ENCODE measurements at regions not wholly inside any gene's neighbourhood (a gene's known extent, or its start where the extent isn't known, plus 50 kb on each side); places are given as distances from the start of the nearest gene placed in this dataset.

GRCh38 chr1:193754151-193754550 is 567.7 kb upstream of the B3GALT2 start:
- no peaks in the 10 kb centered on the region for H3K27me3 Mint-ChIP-seq (ENCODE audit: low read depth in 3 of 3)
- no peaks in the 10 kb centered on the region for H3K9me3 Mint-ChIP-seq
- DNase-seq, result no peak
- no peaks in the 10 kb centered on the region for H3K4me1 Mint-ChIP-seq
- H3K36me3 Mint-ChIP-seq, result no peaks in the 10 kb centered on the region
- no peak overlapping the region for H3K27ac Mint-ChIP-seq
- no peak overlapping the region for H3K4me3 Mint-ChIP-seq

DNA sequence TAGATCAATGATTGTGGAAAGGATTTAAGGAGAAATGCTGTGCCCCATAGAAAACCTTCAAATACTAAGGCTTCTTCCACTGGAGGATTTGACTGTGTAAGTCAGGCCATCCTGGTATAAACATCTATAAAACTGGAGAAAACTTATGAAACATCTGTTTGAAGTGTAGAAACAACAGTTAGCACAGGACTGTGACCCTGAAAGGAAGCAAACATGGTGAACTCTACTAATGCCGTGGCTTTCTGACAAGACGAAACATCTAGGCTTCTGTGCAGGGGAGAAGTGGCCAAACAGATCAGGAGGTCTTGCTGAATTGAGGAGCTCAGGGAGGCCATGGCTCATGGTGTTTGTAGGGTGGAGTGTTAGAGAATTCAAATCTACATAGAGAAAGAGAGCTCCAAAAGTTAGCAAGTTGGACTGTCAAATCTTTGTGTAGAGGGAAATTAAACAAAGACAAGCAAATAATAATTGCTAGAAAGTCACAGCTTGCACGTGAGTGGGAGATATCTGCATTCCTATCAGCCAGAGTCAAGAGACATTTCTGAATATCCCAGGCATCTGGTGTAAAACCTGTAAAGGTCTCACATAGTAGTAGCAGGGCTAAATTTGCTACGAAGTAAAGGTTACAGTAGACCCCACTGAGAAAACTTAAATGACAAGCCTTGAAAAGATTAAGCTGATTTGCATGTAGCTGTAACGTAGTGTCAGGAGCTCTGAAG is 566.8 kb upstream of the B3GALT2 start:
- Mint-ChIP-seq H3K9me3 (no peaks in the 10 kb centered on the region), H3K36me3 (no peaks in the 10 kb centered on the region), H3K27me3 (ENCODE audit: low read depth in 3 of 3) (no peaks in the 10 kb centered on the region), H3K27ac (no peak overlapping the region), H3K4me3 (no peak overlapping the region), H3K4me1 (no peaks in the 10 kb centered on the region)
- DNase-seq, result no peak

DNA sequence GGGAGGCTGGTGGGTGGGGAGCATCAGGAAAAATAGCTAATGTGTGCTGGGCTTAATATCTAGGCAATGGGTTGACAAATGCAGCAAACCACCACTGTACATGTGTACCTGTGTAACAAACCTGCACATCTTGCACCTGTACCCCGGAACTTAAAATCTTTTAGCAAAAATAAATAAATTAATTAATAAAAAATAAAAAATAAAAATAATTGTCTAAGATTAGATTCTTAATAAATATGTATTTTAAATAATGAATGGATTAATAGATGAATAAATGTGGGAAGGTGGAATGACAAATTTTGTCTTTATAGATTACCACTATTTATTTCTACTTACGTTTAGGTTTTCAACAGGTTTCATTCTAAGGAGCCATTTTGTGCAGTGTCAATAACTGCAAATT is 563.5 kb upstream of the B3GALT2 start:
- Mint-ChIP-seq H3K9me3 (no peaks in the 10 kb centered on the region), H3K4me1 (no peaks in the 10 kb centered on the region), H3K27me3 (ENCODE audit: low read depth in 3 of 3) (peaks cover 0 to 3% (median 0%) of the 10 kb centered on the region in 3 donors), H3K36me3 (no peaks in the 10 kb centered on the region), H3K4me3 (no peak overlapping the region), H3K27ac (no peak overlapping the region)
- no peak for DNase-seq

DNA sequence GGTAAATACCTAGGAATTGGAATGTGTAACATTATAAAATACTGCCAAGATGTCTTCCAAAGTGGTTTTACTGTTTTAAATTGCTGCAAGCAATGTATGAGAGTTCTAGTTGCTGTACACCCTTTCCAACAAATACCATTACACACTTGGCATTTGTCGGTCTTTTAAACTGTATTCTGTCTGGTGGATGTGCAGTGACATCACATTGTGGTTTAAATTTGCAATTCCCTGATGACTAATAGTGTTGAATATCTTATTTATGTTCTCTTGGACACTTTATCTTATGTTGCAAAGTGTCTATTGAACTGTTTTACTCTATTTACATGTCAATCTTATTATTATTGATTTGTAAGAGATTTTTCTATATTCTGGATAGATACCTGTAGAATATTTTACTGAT is 561.2 kb upstream of the B3GALT2 start:
- Mint-ChIP-seq H3K27ac (no peak overlapping the region), H3K4me1 (no peaks in the 10 kb centered on the region), H3K9me3 (no peaks in the 10 kb centered on the region), H3K27me3 (ENCODE audit: low read depth in 3 of 3) (peaks cover 0 to 3% (median 0%) of the 10 kb centered on the region in 3 donors), H3K36me3 (no peaks in the 10 kb centered on the region), H3K4me3 (no peak overlapping the region)
- DNase-seq, result no peak

- Mint-ChIP-seq H3K27ac (no peak overlapping the region), H3K9me3 (no peaks in the 10 kb centered on the region), H3K36me3 (no peaks in the 10 kb centered on the region), H3K27me3 (ENCODE audit: low read depth in 3 of 3) (peaks cover 0 to 3% (median 0%) of the 10 kb centered on the region in 3 donors), H3K4me3 (no peak overlapping the region), H3K4me1 (no peaks in the 10 kb centered on the region)
- DNase-seq, result no peak
Observed at GRCh38 chr1:193741228-193741627, 554.8 kb upstream of the B3GALT2 start.

GRCh38 chr1:193740762-193741161 is 554.3 kb upstream of the B3GALT2 start:
- no peaks in the 10 kb centered on the region for H3K36me3 Mint-ChIP-seq
- no peaks in the 10 kb centered on the region for H3K9me3 Mint-ChIP-seq
- no peak overlapping the region for H3K27ac Mint-ChIP-seq
- no peaks in the 10 kb centered on the region for H3K4me1 Mint-ChIP-seq
- no peak overlapping the region for H3K4me3 Mint-ChIP-seq
- DNase-seq, result no peak
- H3K27me3 Mint-ChIP-seq (ENCODE audit: low read depth in 3 of 3), result peaks cover 0 to 3% (median 0%) of the 10 kb centered on the region in 3 donors

- Mint-ChIP-seq H3K27ac (no peak overlapping the region), H3K27me3 (ENCODE audit: low read depth in 3 of 3) (no peaks in the 10 kb centered on the region), H3K4me1 (no peaks in the 10 kb centered on the region)
Observed at GRCh38 chr1:193736507-193736906, 550.1 kb upstream of the B3GALT2 start.

GRCh38 chr1:193733674-193734073 is 547.3 kb upstream of the B3GALT2 start:
- Mint-ChIP-seq H3K9me3 (no peaks in the 10 kb centered on the region), H3K27ac (no peak overlapping the region), H3K36me3 (no peaks in the 10 kb centered on the region), H3K4me1 (no peaks in the 10 kb centered on the region), H3K4me3 (no peak overlapping the region), H3K27me3 (ENCODE audit: low read depth in 3 of 3) (no peaks in the 10 kb centered on the region)
- no peak for DNase-seq

More at GRCh38 chr1:193736507-193736906, 550.1 kb upstream of the B3GALT2 start:
- no peak for DNase-seq
- Mint-ChIP-seq H3K4me3 (no peak overlapping the region), H3K36me3 (no peaks in the 10 kb centered on the region), H3K9me3 (no peaks in the 10 kb centered on the region)

GRCh38 chr1:193730017-193730416 is 543.6 kb upstream of the B3GALT2 start:
- H3K27ac Mint-ChIP-seq, result no peak overlapping the region
- DNase-seq, result no peak
- no peak overlapping the region for H3K4me3 Mint-ChIP-seq
- H3K9me3 Mint-ChIP-seq, result no peaks in the 10 kb centered on the region
- H3K4me1 Mint-ChIP-seq, result peaks cover 7 to 10% of the 10 kb centered on the region in 2 donors
- H3K36me3 Mint-ChIP-seq, result no peaks in the 10 kb centered on the region
- H3K27me3 Mint-ChIP-seq (ENCODE audit: low read depth in 3 of 3), result no peaks in the 10 kb centered on the region

DNA sequence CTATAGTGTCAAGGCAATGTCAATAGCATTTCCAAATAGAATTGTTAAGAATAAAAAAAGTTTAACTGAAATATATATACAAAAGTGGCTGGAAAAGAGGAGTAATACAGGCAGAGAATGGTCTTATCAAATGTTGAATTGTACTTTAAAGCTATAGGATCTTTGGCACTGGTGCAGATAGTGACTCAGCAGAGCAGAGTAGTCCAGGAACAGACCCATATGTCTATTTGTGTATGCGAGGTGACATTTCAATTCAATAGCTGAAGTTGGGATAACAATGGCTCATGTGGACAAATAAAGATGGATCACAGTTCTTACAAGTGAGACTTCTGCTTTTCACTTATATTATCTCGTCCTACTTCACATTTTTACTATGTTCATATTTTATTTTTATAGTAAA is 543.0 kb upstream of the B3GALT2 start:
- Mint-ChIP-seq H3K9me3 (no peaks in the 10 kb centered on the region), H3K27ac (no peak overlapping the region), H3K4me3 (no peak overlapping the region)

GRCh38 chr1:193727850-193728249 is 541.4 kb upstream of the B3GALT2 start:
- Mint-ChIP-seq H3K9me3 (peaks cover 0 to 2% (median 0%) of the 10 kb centered on the region in 6 donors), H3K36me3 (no peaks in the 10 kb centered on the region), H3K4me3 (no peak overlapping the region), H3K27me3 (ENCODE audit: low read depth in 3 of 3) (no peaks in the 10 kb centered on the region), H3K27ac (no peak overlapping the region), H3K4me1 (peaks cover 7 to 10% of the 10 kb centered on the region in 2 donors)
- DNase-seq, result no peak

More for the DNA sequence above, 543.0 kb upstream of the B3GALT2 start:
- no peak for DNase-seq
- no peaks in the 10 kb centered on the region for H3K36me3 Mint-ChIP-seq
- H3K27me3 Mint-ChIP-seq (ENCODE audit: low read depth in 3 of 3), result no peaks in the 10 kb centered on the region
- peaks cover 7 to 10% of the 10 kb centered on the region in 2 donors for H3K4me1 Mint-ChIP-seq

DNA sequence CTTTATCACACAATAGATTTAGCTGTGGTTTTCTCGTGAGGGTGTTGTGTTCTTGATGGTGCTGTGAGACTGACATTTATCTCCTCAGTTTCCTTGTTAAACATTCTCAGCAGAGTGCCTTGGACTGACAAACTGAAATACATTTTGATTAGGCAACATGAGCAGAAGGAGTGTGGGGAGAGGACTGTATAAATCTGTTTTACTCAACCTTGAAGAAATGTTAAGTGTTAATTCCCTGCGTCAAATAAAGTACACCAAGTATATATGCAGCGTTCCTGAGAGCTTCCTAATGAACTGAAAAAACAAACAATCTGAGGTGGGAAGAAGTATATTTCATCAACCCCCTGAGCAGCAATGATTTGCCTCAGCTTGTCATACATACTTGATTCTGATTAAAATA is 540.3 kb upstream of the B3GALT2 start:
- H3K36me3 Mint-ChIP-seq, result no peaks in the 10 kb centered on the region

GRCh38 chr1:193712392-193712791 is 526.0 kb upstream of the B3GALT2 start:
- no peaks in the 10 kb centered on the region for H3K36me3 Mint-ChIP-seq
- no peak overlapping the region for H3K27ac Mint-ChIP-seq
- no peak for DNase-seq
- peaks cover 0 to 1% (median 0%) of the 10 kb centered on the region in 6 donors for H3K9me3 Mint-ChIP-seq
- peaks cover 0 to 2% (median 0%) of the 10 kb centered on the region in 3 donors for H3K27me3 Mint-ChIP-seq (ENCODE audit: low read depth in 3 of 3)
- no peak overlapping the region for H3K4me3 Mint-ChIP-seq
- peaks cover 10 to 11% of the 10 kb centered on the region in 2 donors for H3K4me1 Mint-ChIP-seq

More for the DNA sequence above, 540.3 kb upstream of the B3GALT2 start:
- Mint-ChIP-seq H3K4me3 (no peak overlapping the region), H3K9me3 (peaks cover 0 to 2% (median 0%) of the 10 kb centered on the region in 6 donors), H3K27ac (no peak overlapping the region), H3K27me3 (ENCODE audit: low read depth in 3 of 3) (no peaks in the 10 kb centered on the region), H3K4me1 (peaks cover 7 to 10% of the 10 kb centered on the region in 2 donors)
- DNase-seq, result no peak

DNA sequence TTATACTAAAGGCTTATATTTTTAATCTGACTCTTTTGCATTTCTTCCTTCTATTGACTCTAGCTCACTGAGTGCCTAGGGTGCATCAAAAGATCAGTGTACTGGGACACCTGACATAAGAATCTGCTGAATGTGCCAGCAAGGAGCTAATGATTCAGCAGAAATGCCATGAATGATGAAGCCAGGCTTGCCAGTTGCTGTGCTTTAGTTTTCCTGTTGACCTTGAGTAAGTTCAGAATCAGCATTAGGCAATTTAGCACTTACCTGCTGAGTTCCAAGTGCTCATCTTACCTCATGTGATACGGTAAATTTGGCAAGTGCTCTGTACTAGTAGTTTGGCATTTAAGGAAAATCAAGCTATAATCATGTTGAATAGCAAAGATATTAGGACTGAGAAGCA is 523.2 kb upstream of the B3GALT2 start:
- no peaks in the 10 kb centered on the region for H3K27me3 Mint-ChIP-seq (ENCODE audit: low read depth in 3 of 3)
- no peaks in the 10 kb centered on the region for H3K9me3 Mint-ChIP-seq
- no peak overlapping the region for H3K4me3 Mint-ChIP-seq
- peaks cover 13% of the 10 kb centered on the region in 2 donors for H3K4me1 Mint-ChIP-seq
- H3K36me3 Mint-ChIP-seq, result no peaks in the 10 kb centered on the region
- no peak for DNase-seq
- H3K27ac Mint-ChIP-seq, result no peak overlapping the region
